ENCODE measurements at regions not wholly inside any gene's neighbourhood (a gene's known extent, or its start where the extent isn't known, plus 50 kb on each side); places are given as distances from the start of the nearest gene placed in this dataset.

DNA sequence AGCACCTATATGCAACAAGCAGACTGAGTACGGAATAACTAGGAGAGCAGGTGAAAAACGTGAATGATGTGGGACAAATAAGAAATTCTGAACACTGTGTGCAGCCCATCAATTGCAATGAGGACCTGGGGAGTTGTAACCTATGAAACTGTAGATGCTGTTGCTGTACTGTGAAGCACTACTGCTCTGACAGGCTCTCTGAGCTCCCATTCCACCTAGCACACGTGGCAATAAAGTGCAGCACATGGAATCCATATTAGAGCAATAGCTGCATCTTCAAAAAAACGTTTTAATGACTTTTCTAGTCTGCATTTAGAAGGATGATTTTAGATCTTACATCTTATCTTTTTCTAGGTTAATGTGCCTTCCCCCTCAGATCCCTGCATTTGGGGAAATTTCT is 748.7 kb upstream of the GOLIM4 start:
- Histone ChIP-seq H3K4me3 (replicated peaks in 1 of 3; ENCODE audit: insufficient read depth in 1 of 3, low read depth in 2 of 3, low read length in 3 of 3) (no peak overlapping the region), H3K36me3 (replicated peaks in 1 of 2; ENCODE audit: control insufficient read depth in 1 of 2, insufficient read depth in 2 of 2, low read length in 2 of 2) (no peaks in the 10 kb centered on the region), H2AFZ (ENCODE audit: low read length) (no peak overlapping the region), H3K4me2 (ENCODE audit: low read depth, low read length) (no peak overlapping the region), H3K79me2 (ENCODE audit: insufficient read depth, low read length) (no peaks in the 10 kb centered on the region), H3K27ac (ENCODE audit: extremely low read length, insufficient read depth, low read length) (no peak overlapping the region), H3K27me3 (ENCODE audit: control insufficient read depth in 1 of 2, insufficient read depth in 2 of 2, low read length in 2 of 2) (peaks cover 0 to 4% of the 10 kb centered on the region in 2 experiments; a peak in 1 of 5 replicates), H3K4me1 (ENCODE audit: insufficient read depth, low read length) (peaks cover 9% of the 10 kb centered on the region), H3K9me3 (ENCODE audit: low read length) (no peaks in the 10 kb centered on the region), H4K20me1 (ENCODE audit: insufficient read depth, low read length) (no peaks in the 10 kb centered on the region), H3K9ac (ENCODE audit: insufficient read depth, low read depth, low read length) (no peak overlapping the region)
- intact Hi-C loops (cut with micrococcal nuclease; ENCODE audit: unreplicated experiment) (no loop called here), in situ Hi-C loops (cut with HindIII; ENCODE audit: extremely low pct_ligation_motif_present, low pct_unique_long_range_greater_than_20kb) (no loop called here)
- no peak; the same call in 2 of the 3 replicates for ATAC-seq
- no peak for FAIRE-seq
- no peak for DNase-seq (ENCODE audit: low spot score)
- ChIA-PET CTCF (ENCODE audit: low intra/inter-chr PET ratio, low total read pairs) (no interaction called here), POLR2A (no interaction called here)
- no peak for TF ChIP-seq SIN3B (IDR thresholded peaks at IDR 0.05; ENCODE audit: low read length)
- no peak for TF ChIP-seq ZNF740 (CRISPR knock-in tag; IDR thresholded peaks at IDR 0.05)
- TF ChIP-seq, protein P1, sequence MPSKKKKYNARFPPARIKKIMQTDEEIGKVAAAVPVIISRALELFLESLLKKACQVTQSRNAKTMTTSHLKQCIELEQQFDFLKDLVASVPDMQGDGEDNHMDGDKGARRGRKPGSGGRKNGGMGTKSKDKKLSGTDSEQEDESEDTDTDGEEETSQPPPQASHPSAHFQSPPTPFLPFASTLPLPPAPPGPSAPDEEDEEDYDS (CRISPR knock-in tag; IDR thresholded peaks at IDR 0.05), result no peak
- TF ChIP-seq, protein P2, sequence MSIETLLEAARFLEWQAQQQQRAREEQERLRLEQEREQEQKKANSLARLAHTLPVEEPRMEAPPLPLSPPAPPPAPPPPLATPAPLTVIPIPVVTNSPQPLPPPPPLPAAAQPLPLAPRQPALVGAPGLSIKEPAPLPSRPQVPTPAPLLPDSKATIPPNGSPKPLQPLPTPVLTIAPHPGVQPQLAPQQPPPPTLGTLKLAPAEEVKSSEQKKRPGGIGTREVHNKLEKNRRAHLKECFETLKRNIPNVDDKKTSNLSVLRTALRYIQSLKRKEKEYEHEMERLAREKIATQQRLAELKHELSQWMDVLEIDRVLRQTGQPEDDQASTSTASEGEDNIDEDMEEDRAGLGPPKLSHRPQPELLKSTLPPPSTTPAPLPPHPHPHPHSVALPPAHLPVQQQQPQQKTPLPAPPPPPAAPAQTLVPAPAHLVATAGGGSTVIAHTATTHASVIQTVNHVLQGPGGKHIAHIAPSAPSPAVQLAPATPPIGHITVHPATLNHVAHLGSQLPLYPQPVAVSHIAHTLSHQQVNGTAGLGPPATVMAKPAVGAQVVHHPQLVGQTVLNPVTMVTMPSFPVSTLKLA (IDR thresholded peaks at IDR 0.05), result peak; percentile 94
- TF ChIP-seq ZNF572 (CRISPR knock-in tag; IDR thresholded peaks at IDR 0.05), result no peak
- TF ChIP-seq AKAP8 (CRISPR knock-in tag; IDR thresholded peaks at IDR 0.05), result no peak
- TF ChIP-seq, protein P3, sequence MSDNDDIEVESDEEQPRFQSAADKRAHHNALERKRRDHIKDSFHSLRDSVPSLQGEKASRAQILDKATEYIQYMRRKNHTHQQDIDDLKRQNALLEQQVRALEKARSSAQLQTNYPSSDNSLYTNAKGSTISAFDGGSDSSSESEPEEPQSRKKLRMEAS (IDR thresholded peaks at IDR 0.05), result no peak
- no TSS peak for BruUV-seq (replicated peaks)
- whole genome bisulfite sequencing (ENCODE audit: low lambda C conversion rate), result under 1% methylated on average over 4 of the region's 4 CpGs

DNA sequence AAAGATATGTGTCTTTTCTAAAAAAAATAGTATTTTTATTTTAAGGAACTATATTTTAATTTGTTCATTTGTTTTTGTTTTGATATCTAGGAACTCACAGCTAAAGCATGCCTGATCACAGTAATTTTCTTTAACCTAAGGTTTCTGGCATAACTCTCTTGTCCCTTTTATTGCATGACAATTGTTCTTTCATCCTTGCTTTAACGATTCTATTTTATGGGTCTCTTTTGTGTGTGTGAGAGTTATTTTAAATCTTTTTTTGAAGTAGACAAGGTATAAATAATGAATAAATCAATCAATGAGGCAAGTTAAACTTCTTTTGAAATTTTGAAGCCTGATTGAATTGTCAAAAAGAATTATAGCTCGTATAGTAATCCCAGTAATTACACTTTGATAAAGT is 747.8 kb upstream of the GOLIM4 start:
- no peaks in the 10 kb centered on the region for H3K36me3 ChIP-seq (replicated peaks in 1 of 2; ENCODE audit: control insufficient read depth in 1 of 2, insufficient read depth in 2 of 2, low read length in 2 of 2)
- FAIRE-seq (no peak), ATAC-seq (no peak), DNase-seq (ENCODE audit: low spot score) (no peak)
- peaks cover 9% of the 10 kb centered on the region for H3K4me1 ChIP-seq (ENCODE audit: insufficient read depth, low read length)
- no peak overlapping the region for H2AFZ ChIP-seq (ENCODE audit: low read length)
- H4K20me1 ChIP-seq (ENCODE audit: insufficient read depth, low read length), result no peaks in the 10 kb centered on the region
- ChIA-PET CTCF (ENCODE audit: low intra/inter-chr PET ratio, low total read pairs) (no interaction called here), POLR2A (no interaction called here)
- in situ Hi-C loops (cut with HindIII; ENCODE audit: extremely low pct_ligation_motif_present, low pct_unique_long_range_greater_than_20kb) (no loop called here), intact Hi-C loops (cut with micrococcal nuclease; ENCODE audit: unreplicated experiment) (no loop called here)
- H3K27ac ChIP-seq (ENCODE audit: extremely low read length, insufficient read depth, low read length), result no peak overlapping the region
- H3K9ac ChIP-seq (ENCODE audit: insufficient read depth, low read depth, low read length), result no peak overlapping the region
- no TSS peak for BruUV-seq (replicated peaks)
- H3K79me2 ChIP-seq (ENCODE audit: insufficient read depth, low read length), result no peaks in the 10 kb centered on the region
- H3K9me3 ChIP-seq (ENCODE audit: low read length), result no peaks in the 10 kb centered on the region
- H3K4me3 ChIP-seq (replicated peaks in 1 of 3; ENCODE audit: insufficient read depth in 1 of 3, low read depth in 2 of 3, low read length in 3 of 3), result no peak overlapping the region
- H3K27me3 ChIP-seq (ENCODE audit: control insufficient read depth in 1 of 2, insufficient read depth in 2 of 2, low read length in 2 of 2), result peaks cover 0 to 4% of the 10 kb centered on the region in 2 experiments; a peak in 1 of 5 replicates
- 0% methylated on average over 2 of the region's 2 CpGs for WGBS (ENCODE audit: low lambda C conversion rate)
- no peak overlapping the region for H3K4me2 ChIP-seq (ENCODE audit: low read depth, low read length)
- TF ChIP-seq, protein P4, sequence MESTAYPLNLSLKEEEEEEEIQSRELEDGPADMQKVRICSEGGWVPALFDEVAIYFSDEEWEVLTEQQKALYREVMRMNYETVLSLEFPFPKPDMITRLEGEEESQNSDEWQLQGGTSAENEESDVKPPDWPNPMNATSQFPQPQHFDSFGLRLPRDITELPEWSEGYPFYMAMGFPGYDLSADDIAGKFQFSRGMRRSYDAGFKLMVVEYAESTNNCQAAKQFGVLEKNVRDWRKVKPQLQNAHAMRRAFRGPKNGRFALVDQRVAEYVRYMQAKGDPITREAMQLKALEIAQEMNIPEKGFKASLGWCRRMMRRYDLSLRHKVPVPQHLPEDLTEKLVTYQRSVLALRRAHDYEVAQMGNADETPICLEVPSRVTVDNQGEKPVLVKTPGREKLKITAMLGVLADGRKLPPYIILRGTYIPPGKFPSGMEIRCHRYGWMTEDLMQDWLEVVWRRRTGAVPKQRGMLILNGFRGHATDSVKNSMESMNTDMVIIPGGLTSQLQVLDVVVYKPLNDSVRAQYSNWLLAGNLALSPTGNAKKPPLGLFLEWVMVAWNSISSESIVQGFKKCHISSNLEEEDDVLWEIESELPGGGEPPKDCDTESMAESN (CRISPR knock-in tag; conservative IDR thresholded peaks at IDR 0.05), result no peak
- TF ChIP-seq ETS1 (CRISPR knock-in tag; IDR thresholded peaks at IDR 0.05) (no peak), ZMYM3 (CRISPR knock-in tag; IDR thresholded peaks at IDR 0.05) (no peak), TBX2 (CRISPR knock-in tag; IDR thresholded peaks at IDR 0.05; ENCODE audit: borderline replicate concordance) (no peak), ZNF329 (CRISPR knock-in tag; IDR thresholded peaks at IDR 0.05; ENCODE audit: low read depth) (no peak)
- TF ChIP-seq, protein P5, sequence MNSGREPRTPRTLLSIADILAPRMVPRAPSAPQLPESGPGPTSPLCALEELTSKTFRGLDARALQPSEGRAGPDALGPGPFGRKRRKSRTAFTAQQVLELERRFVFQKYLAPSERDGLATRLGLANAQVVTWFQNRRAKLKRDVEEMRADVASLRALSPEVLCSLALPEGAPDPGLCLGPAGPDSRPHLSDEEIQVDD (CRISPR knock-in tag; IDR thresholded peaks at IDR 0.05; ENCODE audit: borderline replicate concordance), result no peak
